ENCODE measurements at regions not wholly inside any gene's neighbourhood (a gene's known extent, or its start where the extent isn't known, plus 50 kb on each side); places are given as distances from the start of the nearest gene placed in this dataset.

GRCh38 chr5:63685454-63685853 lies 276.8 kb downstream of the HTR1A start:
- no peaks in the 10 kb centered on the region for H3K9me3 ChIP-seq (ENCODE audit: control insufficient read depth, low read depth, low read length)

DNA sequence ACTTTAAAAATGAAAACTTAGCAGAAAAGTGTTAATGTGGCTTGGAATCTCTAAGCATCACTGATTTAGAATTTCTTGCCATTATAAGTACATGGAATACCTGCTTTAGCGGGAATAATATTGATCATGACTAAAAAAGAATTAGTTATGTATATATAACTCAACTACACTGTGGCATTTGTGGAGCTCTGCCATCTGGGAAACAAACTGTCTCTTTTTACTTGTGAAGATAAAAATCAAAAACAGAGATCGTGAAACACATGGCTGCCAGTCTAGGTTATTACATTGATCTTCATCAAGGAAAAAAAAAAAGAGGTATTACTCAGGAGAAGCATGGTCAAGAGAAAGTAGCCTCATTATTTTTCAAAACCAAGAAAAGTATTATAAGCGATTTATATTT lies 287.4 kb downstream of the HTR1A start:
- Histone ChIP-seq H3K4me1 (ENCODE audit: control insufficient read depth, insufficient read depth, low read length) (no peaks in the 10 kb centered on the region), H3K4me3 (ENCODE audit: low read length) (no peak overlapping the region), H3K27ac (ENCODE audit: low read length) (no peak overlapping the region), H3K36me3 (ENCODE audit: control insufficient read depth, insufficient read depth, low read length) (no peaks in the 10 kb centered on the region), H3K27me3 (ENCODE audit: control insufficient read depth, insufficient read depth, low read length) (no peaks in the 10 kb centered on the region), H3K9me3 (ENCODE audit: control insufficient read depth, low read depth, low read length) (no peaks in the 10 kb centered on the region)
- DNase-seq, result no peak
- 76% methylated on average over 2 of the region's 3 CpGs for WGBS (ENCODE audit: insufficient coverage, low lambda C conversion rate)

More at GRCh38 chr5:63685454-63685853, 276.8 kb downstream of the HTR1A start:
- Histone ChIP-seq H3K4me1 (ENCODE audit: control insufficient read depth, insufficient read depth, low read length) (peaks cover 16% of the 10 kb centered on the region), H3K36me3 (ENCODE audit: control insufficient read depth, insufficient read depth, low read length) (no peaks in the 10 kb centered on the region), H3K4me3 (ENCODE audit: low read length) (no peak overlapping the region), H3K27ac (ENCODE audit: low read length) (no peak overlapping the region), H3K27me3 (ENCODE audit: control insufficient read depth, insufficient read depth, low read length) (no peaks in the 10 kb centered on the region)
- no peak for DNase-seq

DNA sequence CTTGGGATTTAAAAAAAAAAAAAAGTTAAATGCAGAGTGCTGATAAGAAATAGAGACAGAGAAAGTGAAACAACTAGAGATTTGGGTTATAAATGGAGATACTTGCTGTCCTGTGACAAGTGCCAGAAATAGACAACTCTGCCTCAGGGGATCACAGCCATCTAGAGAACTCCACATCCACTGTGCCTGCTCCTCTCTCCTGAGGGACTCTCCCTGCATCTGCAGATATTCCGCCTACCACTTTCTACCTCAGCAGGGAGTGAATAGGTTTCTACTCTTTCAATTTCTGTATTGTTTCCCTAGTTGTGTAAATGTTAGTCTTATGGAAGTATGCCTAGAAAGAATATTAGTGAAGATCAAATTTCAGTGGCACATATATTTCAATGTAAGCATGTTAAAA lies 307.2 kb downstream of the HTR1A start:
- Histone ChIP-seq H3K4me3 (ENCODE audit: low read length) (no peak overlapping the region), H3K4me1 (ENCODE audit: control insufficient read depth, insufficient read depth, low read length) (no peaks in the 10 kb centered on the region), H3K27me3 (ENCODE audit: control insufficient read depth, insufficient read depth, low read length) (no peaks in the 10 kb centered on the region), H3K27ac (ENCODE audit: low read length) (no peak overlapping the region), H3K36me3 (ENCODE audit: control insufficient read depth, insufficient read depth, low read length) (no peaks in the 10 kb centered on the region), H3K9me3 (ENCODE audit: control insufficient read depth, low read depth, low read length) (no peaks in the 10 kb centered on the region)
- WGBS (ENCODE audit: insufficient coverage, low lambda C conversion rate), result no CpG with 5 or more reads among the region's 1 CpG
- no peak for DNase-seq

GRCh38 chr5:63650581-63650980 lies 311.7 kb downstream of the HTR1A start:
- WGBS (ENCODE audit: insufficient coverage, low lambda C conversion rate), result 100% methylated on average over 1 of the region's 2 CpGs
- no peak for DNase-seq
- Histone ChIP-seq H3K4me3 (ENCODE audit: low read length) (no peak overlapping the region), H3K27me3 (ENCODE audit: control insufficient read depth, insufficient read depth, low read length) (no peaks in the 10 kb centered on the region), H3K4me1 (ENCODE audit: control insufficient read depth, insufficient read depth, low read length) (no peaks in the 10 kb centered on the region), H3K36me3 (ENCODE audit: control insufficient read depth, insufficient read depth, low read length) (no peaks in the 10 kb centered on the region), H3K9me3 (ENCODE audit: control insufficient read depth, low read depth, low read length) (no peaks in the 10 kb centered on the region), H3K27ac (ENCODE audit: low read length) (no peak overlapping the region)

DNA sequence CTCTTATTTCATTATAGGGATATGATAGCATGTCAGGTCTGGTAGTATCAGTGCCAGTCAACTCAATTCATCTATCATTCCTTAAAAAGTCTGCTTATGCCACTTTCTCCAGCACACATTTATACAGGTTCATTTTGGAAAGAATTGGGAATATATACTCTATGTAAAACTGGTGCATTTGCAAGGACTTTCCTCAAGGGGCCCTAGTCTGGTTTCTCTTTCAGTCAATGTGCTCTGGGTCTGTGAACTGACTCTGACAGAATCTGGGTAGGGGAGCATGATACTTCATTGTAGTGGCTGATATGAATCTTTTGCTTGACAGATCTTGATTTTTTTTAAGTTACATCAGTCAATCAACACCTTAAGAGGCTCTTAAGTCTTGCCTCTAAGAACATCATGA lies 313.9 kb downstream of the HTR1A start:
- H3K4me1 ChIP-seq (ENCODE audit: control insufficient read depth, insufficient read depth, low read length), result no peaks in the 10 kb centered on the region
- H3K36me3 ChIP-seq (ENCODE audit: control insufficient read depth, insufficient read depth, low read length), result no peaks in the 10 kb centered on the region
- DNase-seq, result no peak
- H3K9me3 ChIP-seq (ENCODE audit: control insufficient read depth, low read depth, low read length), result no peaks in the 10 kb centered on the region
- H3K4me3 ChIP-seq (ENCODE audit: low read length), result no peak overlapping the region
- no peak overlapping the region for H3K27ac ChIP-seq (ENCODE audit: low read length)
- H3K27me3 ChIP-seq (ENCODE audit: control insufficient read depth, insufficient read depth, low read length), result no peaks in the 10 kb centered on the region

GRCh38 chr5:63629951-63630630 lies 332.2 kb downstream of the HTR1A start:
- Histone ChIP-seq H3K27ac (ENCODE audit: low read length) (no peak overlapping the region), H3K36me3 (ENCODE audit: control insufficient read depth, insufficient read depth, low read length) (no peaks in the 10 kb centered on the region), H3K9me3 (ENCODE audit: control insufficient read depth, low read depth, low read length) (no peaks in the 10 kb centered on the region), H3K4me3 (ENCODE audit: low read length) (no peak overlapping the region), H3K27me3 (ENCODE audit: control insufficient read depth, insufficient read depth, low read length) (no peaks in the 10 kb centered on the region), H3K4me1 (ENCODE audit: control insufficient read depth, insufficient read depth, low read length) (no peaks in the 10 kb centered on the region)
- no peak for DNase-seq
- 95% methylated on average over 3 of the region's 4 CpGs for WGBS (ENCODE audit: insufficient coverage, low lambda C conversion rate)

- Histone ChIP-seq H3K36me3 (ENCODE audit: control insufficient read depth, insufficient read depth, low read length) (no peaks in the 10 kb centered on the region), H3K4me3 (ENCODE audit: low read length) (no peak overlapping the region), H3K27ac (ENCODE audit: low read length) (no peak overlapping the region), H3K27me3 (ENCODE audit: control insufficient read depth, insufficient read depth, low read length) (no peaks in the 10 kb centered on the region), H3K9me3 (ENCODE audit: control insufficient read depth, low read depth, low read length) (no peaks in the 10 kb centered on the region), H3K4me1 (ENCODE audit: control insufficient read depth, insufficient read depth, low read length) (no peaks in the 10 kb centered on the region)
- WGBS (ENCODE audit: insufficient coverage, low lambda C conversion rate), result 100% methylated on average over 1 of the region's 3 CpGs
- DNase-seq, result no peak
These were observed 348.8 kb downstream of the HTR1A start for GRCh38 chr5:63613442-63613841.

- DNase-seq, result no peak
- Histone ChIP-seq H3K9me3 (ENCODE audit: control insufficient read depth, low read depth, low read length) (no peaks in the 10 kb centered on the region), H3K4me1 (ENCODE audit: control insufficient read depth, insufficient read depth, low read length) (no peaks in the 10 kb centered on the region), H3K4me3 (ENCODE audit: low read length) (no peak overlapping the region), H3K27me3 (ENCODE audit: control insufficient read depth, insufficient read depth, low read length) (no peaks in the 10 kb centered on the region), H3K36me3 (ENCODE audit: control insufficient read depth, insufficient read depth, low read length) (no peaks in the 10 kb centered on the region), H3K27ac (ENCODE audit: low read length) (no peak overlapping the region)
- WGBS (ENCODE audit: insufficient coverage, low lambda C conversion rate), result no CpG with 5 or more reads among the region's 3 CpGs
These were observed 358.2 kb downstream of the HTR1A start for GRCh38 chr5:63603996-63604395.

GRCh38 chr5:63602971-63603370 lies 359.3 kb downstream of the HTR1A start:
- Histone ChIP-seq H3K4me3 (ENCODE audit: low read length) (no peak overlapping the region), H3K27me3 (ENCODE audit: control insufficient read depth, insufficient read depth, low read length) (no peaks in the 10 kb centered on the region), H3K9me3 (ENCODE audit: control insufficient read depth, low read depth, low read length) (no peaks in the 10 kb centered on the region), H3K36me3 (ENCODE audit: control insufficient read depth, insufficient read depth, low read length) (no peaks in the 10 kb centered on the region), H3K27ac (ENCODE audit: low read length) (no peak overlapping the region), H3K4me1 (ENCODE audit: control insufficient read depth, insufficient read depth, low read length) (no peaks in the 10 kb centered on the region)
- DNase-seq, result no peak

GRCh38 chr5:63596254-63596653 lies 366.0 kb downstream of the HTR1A start:
- no peaks in the 10 kb centered on the region for H3K4me1 ChIP-seq (ENCODE audit: control insufficient read depth, insufficient read depth, low read length)
- H3K36me3 ChIP-seq (ENCODE audit: control insufficient read depth, insufficient read depth, low read length), result no peaks in the 10 kb centered on the region
- no peak overlapping the region for H3K4me3 ChIP-seq (ENCODE audit: low read length)

DNA sequence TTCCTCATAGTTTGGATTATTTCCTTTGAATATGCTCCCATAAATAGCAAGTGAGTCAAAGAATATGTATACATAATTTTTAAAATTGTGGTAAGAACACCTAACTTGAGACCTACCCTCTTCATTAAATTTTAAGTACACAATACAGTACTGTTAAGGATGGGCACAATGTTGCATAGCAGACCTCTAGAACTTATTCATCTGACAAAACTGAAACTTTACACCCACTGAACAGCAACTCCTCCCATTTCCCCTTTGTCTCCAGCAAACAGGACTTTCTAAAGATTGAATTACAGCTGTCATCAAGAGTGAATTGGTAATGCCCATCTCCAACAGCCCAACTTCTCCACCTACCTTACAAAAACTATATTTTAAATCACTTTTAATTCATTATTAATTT lies 388.9 kb downstream of the HTR1A start:
- no peak overlapping the region for H3K4me3 ChIP-seq (ENCODE audit: low read length)
- DNase-seq, result no peak

More at GRCh38 chr5:63596254-63596653, 366.0 kb downstream of the HTR1A start:
- Histone ChIP-seq H3K27me3 (ENCODE audit: control insufficient read depth, insufficient read depth, low read length) (no peaks in the 10 kb centered on the region), H3K9me3 (ENCODE audit: control insufficient read depth, low read depth, low read length) (no peaks in the 10 kb centered on the region), H3K27ac (ENCODE audit: low read length) (no peak overlapping the region)
- DNase-seq, result no peak

More for the DNA sequence above, 388.9 kb downstream of the HTR1A start:
- Histone ChIP-seq H3K27me3 (ENCODE audit: control insufficient read depth, insufficient read depth, low read length) (no peaks in the 10 kb centered on the region), H3K36me3 (ENCODE audit: control insufficient read depth, insufficient read depth, low read length) (no peaks in the 10 kb centered on the region), H3K27ac (ENCODE audit: low read length) (no peak overlapping the region), H3K9me3 (ENCODE audit: control insufficient read depth, low read depth, low read length) (no peaks in the 10 kb centered on the region), H3K4me1 (ENCODE audit: control insufficient read depth, insufficient read depth, low read length) (no peaks in the 10 kb centered on the region)

Data from large intestine (tissue), 3 donors.